NCI-H1048 (cell line): ENCODE measurements at regions not wholly inside any gene's neighbourhood (a gene's known extent, or its start where the extent isn't known, plus 50 kb on each side); places are given as distances from the start of the nearest gene placed in this dataset.
"Not testable (repeated sequence)": the region's sequence is repeated elsewhere in the genome, so short reads cannot be mapped to it uniquely, and the experiment has no call there.

Source experiments
- DNase-seq: peaks from one replicate; lab custom pipeline; 2025; lab: John Stamatoyannopoulos, UW

DNA sequence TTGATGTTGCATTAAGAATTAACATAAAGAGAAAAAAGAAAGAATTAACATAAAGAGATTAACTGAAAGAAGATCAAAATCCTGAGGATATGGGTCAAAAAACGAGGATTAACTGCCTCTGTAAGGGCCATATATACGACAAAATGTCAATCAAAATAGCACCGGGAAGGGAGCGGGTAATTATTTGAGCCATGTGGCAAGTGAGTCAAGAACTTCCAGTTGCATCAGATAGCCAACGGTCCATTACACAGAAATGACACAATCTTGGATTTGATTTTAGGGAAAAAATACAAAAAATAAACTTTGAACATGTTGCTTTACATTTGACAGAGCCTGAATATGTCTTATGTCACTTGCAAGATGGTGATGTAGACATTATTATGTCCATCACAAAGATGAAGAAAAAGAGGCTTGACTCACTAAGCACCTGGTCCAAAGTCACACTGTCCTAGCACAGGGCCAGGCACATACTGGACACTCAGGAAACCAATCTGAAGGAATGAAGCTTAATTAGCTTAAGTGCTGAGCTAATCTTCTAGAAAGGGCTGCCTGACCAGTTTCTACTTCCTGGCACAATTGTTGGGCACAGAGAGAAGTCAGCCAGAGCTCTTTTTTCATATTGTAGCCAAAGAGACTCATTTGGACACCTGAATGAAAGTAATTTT, 273.2 kb upstream of the PAPPA start:
- DNase-seq = no peak

- DNase-seq = no peak
Observed at GRCh38 chr9:115882911-115883310, 270.7 kb upstream of the PAPPA start.

- DNase-seq = no peak
Observed at GRCh38 chr9:115883467-115884329, 269.9 kb upstream of the PAPPA start.

- DNase-seq = no peak
Observed at GRCh38 chr9:115884846-115885245, 268.7 kb upstream of the PAPPA start.

- DNase-seq = no peak
Observed at GRCh38 chr9:115888131-115888530, 265.5 kb upstream of the PAPPA start.

DNA sequence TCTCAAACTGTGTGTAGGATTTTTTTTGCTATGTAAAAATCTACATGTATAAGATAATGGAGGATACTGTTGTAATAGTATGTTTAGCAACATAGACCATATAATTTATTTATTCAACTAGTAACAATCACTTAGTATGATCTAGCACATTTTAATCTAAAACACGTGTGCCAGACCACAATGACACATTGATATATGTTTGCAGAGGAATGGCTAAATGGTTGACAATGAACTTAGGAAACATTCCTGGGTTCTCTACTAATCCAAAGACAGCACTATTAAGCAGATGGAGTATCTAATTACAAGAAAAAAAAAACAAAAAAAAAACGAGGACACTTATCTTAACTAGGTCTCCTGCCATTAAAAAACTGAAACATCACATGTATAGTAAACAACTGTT, 261.7 kb upstream of the PAPPA start:
- DNase-seq = no peak

GRCh38 chr9:115898478-115898877, 255.1 kb upstream of the PAPPA start:
- not testable (repeated sequence) for DNase-seq

DNA sequence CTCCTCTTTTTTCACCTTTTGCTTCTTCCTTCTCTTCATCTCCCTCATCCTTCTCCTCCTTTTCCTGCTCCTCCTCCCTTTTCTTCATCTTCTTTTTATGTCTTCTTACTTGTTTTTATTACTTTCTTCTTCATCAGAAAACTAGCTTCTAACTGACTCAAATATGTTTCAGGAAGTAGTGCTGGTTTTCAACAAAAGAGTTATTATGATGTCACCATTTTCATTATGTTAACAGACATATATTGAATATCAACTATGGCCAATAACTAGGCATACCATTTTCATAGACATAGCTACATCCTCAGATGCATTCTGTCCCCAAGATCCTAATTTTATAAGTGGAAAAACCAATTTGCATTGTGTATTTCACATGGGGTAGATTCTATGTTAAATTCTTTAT, 252.9 kb upstream of the PAPPA start:
- no peak for DNase-seq

GRCh38 chr9:115910959-115911358, 242.6 kb upstream of the PAPPA start:
- no peak for DNase-seq

DNA sequence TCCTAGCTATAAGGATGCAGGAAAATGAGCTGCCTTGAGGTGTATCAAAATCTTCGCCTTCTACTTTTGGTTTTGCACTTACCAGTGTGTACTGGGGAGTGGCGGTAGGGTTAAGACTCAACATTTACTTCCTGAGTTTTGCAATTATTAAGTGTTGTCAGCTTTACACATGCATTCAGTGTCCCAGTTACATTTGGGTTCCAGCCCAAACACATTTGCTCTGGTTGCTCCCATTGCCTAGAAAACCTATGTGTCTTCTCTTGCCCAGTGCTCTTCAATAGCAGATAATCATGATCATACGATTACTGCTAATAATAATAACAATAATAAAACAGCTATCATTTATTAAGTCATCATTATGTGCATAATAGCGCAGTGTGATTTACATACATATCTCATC, 241.5 kb upstream of the PAPPA start:
- DNase-seq = no peak

- DNase-seq = no peak
Observed at GRCh38 chr9:115913696-115914095, 239.9 kb upstream of the PAPPA start.

DNA sequence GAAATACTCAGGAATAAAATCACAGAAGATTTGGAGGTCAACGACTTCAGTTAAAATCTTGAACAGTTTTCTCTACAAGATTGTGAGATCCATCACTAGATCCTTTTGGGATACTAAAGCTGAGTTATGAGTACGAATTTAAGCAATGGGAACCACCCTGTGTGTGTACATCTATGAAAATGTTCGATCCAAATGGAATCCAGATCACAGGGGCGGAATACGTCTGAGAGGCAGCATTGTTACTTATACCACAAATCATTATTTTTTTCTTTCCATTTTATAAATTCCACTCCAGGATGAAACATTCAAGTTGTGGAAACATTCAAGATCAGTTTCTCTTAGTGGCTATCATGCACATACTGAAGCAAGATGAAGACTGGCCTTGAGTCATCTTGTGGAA, 239.3 kb upstream of the PAPPA start:
- no peak for DNase-seq

DNA sequence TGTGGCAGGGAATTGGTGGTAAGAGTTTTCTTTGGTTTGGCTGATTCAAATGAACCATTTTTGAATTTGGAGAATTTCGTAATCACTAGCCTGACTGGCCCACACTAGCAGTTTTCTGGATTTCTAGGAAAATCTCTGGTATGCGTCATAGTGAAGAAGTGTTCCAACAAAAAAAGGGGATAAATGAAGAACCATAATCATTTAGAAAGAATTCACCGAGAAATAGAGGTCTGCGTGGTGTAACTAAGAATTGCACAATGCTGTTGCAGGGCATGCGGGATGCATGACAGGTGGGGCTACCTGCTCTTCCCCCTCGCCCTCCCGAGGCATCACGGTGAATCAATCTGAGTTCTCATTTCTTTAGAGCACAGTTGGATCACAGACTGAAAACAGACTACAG, 232.3 kb upstream of the PAPPA start:
- no peak for DNase-seq

DNA sequence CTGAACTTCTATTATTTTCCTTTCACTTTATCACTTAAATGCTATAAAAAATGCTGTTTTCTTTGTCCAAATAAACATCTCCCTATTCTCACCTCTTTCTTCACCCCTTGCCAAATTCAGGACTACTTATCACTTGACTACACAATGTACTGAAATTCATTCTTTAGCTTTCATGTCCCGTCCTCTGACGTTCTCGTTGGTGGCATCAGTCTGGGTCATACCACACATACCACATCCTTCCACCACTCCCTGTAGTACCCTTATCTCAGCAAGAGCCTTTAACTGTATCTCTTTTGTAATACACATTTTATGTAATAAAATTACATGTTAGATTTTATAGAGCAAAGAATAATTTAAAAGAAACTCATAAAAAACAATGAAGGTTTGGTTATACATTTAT, 231.1 kb upstream of the PAPPA start:
- no peak for DNase-seq

GRCh38 chr9:115923410-115923809, 230.2 kb upstream of the PAPPA start:
- DNase-seq = no peak

GRCh38 chr9:115923903-115924668, 229.5 kb upstream of the PAPPA start:
- DNase-seq = no peak

DNA sequence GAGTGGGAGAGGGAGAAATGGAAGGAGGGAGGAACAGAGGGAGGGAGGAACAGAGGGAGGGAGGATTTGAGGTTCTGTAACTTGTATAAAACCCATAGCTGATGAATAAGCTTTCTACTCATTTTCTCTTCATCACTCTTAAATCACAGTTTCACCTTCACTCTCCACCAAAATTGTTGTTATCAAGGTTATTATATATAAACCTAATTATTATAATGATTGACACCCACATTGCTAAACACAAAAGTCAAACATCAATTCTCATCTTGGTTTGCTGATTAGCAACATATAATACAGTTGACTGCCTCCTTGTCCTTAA, 229.0 kb upstream of the PAPPA start:
- DNase-seq = no peak

GRCh38 chr9:115925424-115925823, 228.2 kb upstream of the PAPPA start:
- no peak for DNase-seq

DNA sequence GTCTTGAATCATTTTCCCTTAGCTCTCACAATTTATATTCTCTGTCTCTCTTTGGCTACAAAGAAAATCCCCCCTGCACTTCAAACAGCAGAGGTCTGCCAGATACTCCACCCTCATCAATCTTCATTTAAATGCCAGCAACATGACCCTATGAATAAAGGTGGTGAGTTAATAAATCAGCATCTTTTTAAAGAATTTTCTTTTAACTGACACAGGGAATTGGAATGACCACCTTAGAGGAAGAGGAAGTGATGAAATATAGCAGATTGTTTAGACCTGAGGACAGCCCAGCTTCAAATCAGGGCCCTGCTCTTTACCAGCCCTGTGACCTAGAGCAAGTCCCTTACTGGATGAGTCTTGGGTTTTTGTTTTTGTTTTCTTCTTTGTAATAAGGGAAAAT, 223.1 kb upstream of the PAPPA start:
- DNase-seq = no peak

GRCh38 chr9:115938479-115938878, 215.1 kb upstream of the PAPPA start:
- no peak for DNase-seq

DNA sequence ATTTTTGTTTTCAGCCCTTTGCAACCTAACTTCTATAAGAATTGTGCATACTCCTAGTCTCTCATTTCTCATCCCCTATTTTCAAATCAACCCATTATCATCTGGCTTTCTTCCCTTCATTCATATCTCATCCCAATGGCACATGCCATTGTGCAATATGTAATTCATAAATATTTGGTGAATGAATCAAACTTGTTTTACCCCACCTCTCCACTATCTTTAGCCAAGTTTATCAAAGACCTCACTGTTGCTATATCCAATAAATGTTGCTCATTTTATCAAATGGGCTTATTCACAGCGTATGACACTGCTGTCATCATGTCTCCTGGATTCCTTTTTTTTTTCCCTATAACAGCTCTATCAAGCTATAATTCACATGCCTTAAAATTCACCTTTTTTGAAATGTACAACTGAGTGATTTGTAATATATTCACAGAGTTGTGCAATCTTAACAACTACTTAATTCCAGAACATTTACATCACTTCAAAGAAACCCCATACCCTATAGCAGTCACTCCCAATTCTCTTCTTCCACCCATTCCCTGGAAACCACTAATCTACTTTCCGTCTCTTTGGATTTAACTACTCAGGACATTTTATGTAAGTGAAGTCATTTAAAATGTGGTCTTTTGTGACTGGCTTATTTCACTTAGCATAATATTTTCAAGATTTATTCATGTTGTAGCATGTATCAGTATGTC, 214.4 kb upstream of the PAPPA start:
- DNase-seq = no peak

- DNase-seq = no peak
Observed at GRCh38 chr9:115941561-115942315, 211.9 kb upstream of the PAPPA start.
